Loucy (cell line): ENCODE measurements at regions not wholly inside any gene's neighbourhood (a gene's known extent, or its start where the extent isn't known, plus 50 kb on each side); places are given as distances from the start of the nearest gene placed in this dataset.

ENCODE experiments used
- H2AFZ ChIP-seq: fragments of 200-600 bp; sonication (generic); 2 replicates; pipeline ENCODE4 v1.6.0; 2016; ENCODE audit warnings: antibody characterized with exemption, mild to moderate bottlenecking, low read length, moderate library complexity
- H3F3A ChIP-seq: fragments of 200-600 bp; 2 replicates; pipeline ENCODE4 v1.6.0; 2016; ENCODE audit warnings: antibody characterized with exemption, low read depth, mild to moderate bottlenecking
- H3K27me3 ChIP-seq: fragments of 200-600 bp; sonication (generic); 2 replicates; pipeline ENCODE4 v1.6.1; 2014; ENCODE audit warnings: low read length, mild to moderate bottlenecking; ENCODE audit not compliant: insufficient read depth, poor library complexity, severe bottlenecking
- H3K36me3 ChIP-seq: fragments of 200-600 bp; sonication (generic); 2 replicates; pipeline ENCODE4 v1.6.1; 2016; ENCODE audit warnings: low read length; ENCODE audit not compliant: insufficient read depth
- H3K4me1 ChIP-seq: fragments of 200-600 bp; sonication (generic); 2 replicates; pipeline ENCODE4 v1.5.1; 2014; ENCODE audit warnings: low read length, mild to moderate bottlenecking; ENCODE audit not compliant: insufficient read depth, poor library complexity, severe bottlenecking
- H3K4me2 ChIP-seq: fragments of 200-600 bp; sonication (generic); 2 replicates; pipeline ENCODE4 v1.6.0; 2014; ENCODE audit warnings: antibody characterized with exemption, low read length, low read depth, mild to moderate bottlenecking; ENCODE audit not compliant: poor library complexity, severe bottlenecking
- H3K4me3 ChIP-seq: fragments of 200-600 bp; sonication (generic); 2 replicates; pipeline ENCODE4 v1.5.1; 2014; ENCODE audit warnings: low read length, mild to moderate bottlenecking, mixed read lengths; ENCODE audit not compliant: poor library complexity, severe bottlenecking
- H3K79me2 ChIP-seq: fragments of 200-600 bp; sonication (generic); 2 replicates; pipeline ENCODE4 v1.6.1; 2014; ENCODE audit warnings: low read length; ENCODE audit not compliant: insufficient read depth
- H3K9ac ChIP-seq: fragments of 200-600 bp; sonication (generic); 2 replicates; pipeline ENCODE4 v1.6.0; 2014; ENCODE audit warnings: mild to moderate bottlenecking, low read depth, low read length, moderate library complexity; ENCODE audit not compliant: poor library complexity, severe bottlenecking
- H3K9me2 ChIP-seq: fragments of 200-600 bp; sonication (generic); replicated peaks from 2 replicates; pipeline ENCODE4 v1.6.1; 2016; ENCODE audit warnings: low read depth, low read length, mixed read lengths
- H3K9me3 ChIP-seq: fragments of 200-600 bp; sonication (generic); 2 replicates; pipeline ENCODE4 v1.6.1; 2014; ENCODE audit warnings: mild to moderate bottlenecking, antibody characterized with exemption, low read length, low read depth; ENCODE audit not compliant: insufficient read depth
- H4K20me1 ChIP-seq: fragments of 200-600 bp; sonication (generic); 2 replicates; pipeline ENCODE4 v1.6.0; 2014; ENCODE audit warnings: antibody characterized with exemption, low read length, mild to moderate bottlenecking; ENCODE audit not compliant: insufficient read depth, poor library complexity, severe bottlenecking
- CTCF ChIP-seq: fragments of 200-600 bp; sonication (generic); conservative IDR thresholded peaks from 2 replicates; pipeline ENCODE4 v1.5.1; 2014; ENCODE audit warnings: mild to moderate bottlenecking, antibody characterized with exemption, low read length
- EZH2phosphoT487 ChIP-seq: fragments of 200-600 bp; IDR thresholded peaks from 2 replicates; pipeline ENCODE4 v1.6.1; 2018; ENCODE audit warnings: antibody characterized with exemption, mild to moderate bottlenecking, moderate library complexity, borderline replicate concordance

GRCh38 chr11:80383655-80384054, 942.8 kb upstream of the TENM4 start:
- Histone ChIP-seq H3K36me3 (no peaks in the 10 kb centered on the region), H3K9me2 (no peaks in the 10 kb centered on the region), H3K9ac (no peak overlapping the region), H3K4me3 (no peak overlapping the region), H3K9me3 (no peaks in the 10 kb centered on the region), H3K27me3 (no peaks in the 10 kb centered on the region), H4K20me1 (no peaks in the 10 kb centered on the region), H3K4me1 (no peaks in the 10 kb centered on the region), H2AFZ (no peak overlapping the region), H3K4me2 (no peak overlapping the region), H3K79me2 (no peaks in the 10 kb centered on the region), H3F3A (no peaks in the 10 kb centered on the region)
- TF ChIP-seq CTCF (no peak), EZH2phosphoT487 (no peak)

GRCh38 chr11:80379620-80380278, 938.9 kb upstream of the TENM4 start:
- Histone ChIP-seq H3K79me2 (no peaks in the 10 kb centered on the region), H3K4me1 (no peaks in the 10 kb centered on the region), H3K9me2 (no peaks in the 10 kb centered on the region), H3K9ac (no peak overlapping the region), H3K27me3 (no peaks in the 10 kb centered on the region), H4K20me1 (no peaks in the 10 kb centered on the region), H2AFZ (no peak overlapping the region), H3F3A (no peaks in the 10 kb centered on the region), H3K4me2 (no peak overlapping the region), H3K9me3 (no peaks in the 10 kb centered on the region), H3K36me3 (no peaks in the 10 kb centered on the region), H3K4me3 (no peak overlapping the region)
- TF ChIP-seq CTCF = no peak
- no peak for TF ChIP-seq EZH2phosphoT487

GRCh38 chr11:80371931-80372330, 931.1 kb upstream of the TENM4 start:
- no peaks in the 10 kb centered on the region for H4K20me1 ChIP-seq
- H2AFZ ChIP-seq = no peak overlapping the region
- H3K79me2 ChIP-seq = no peaks in the 10 kb centered on the region
- H3K4me2 ChIP-seq = no peak overlapping the region
- H3F3A ChIP-seq = no peaks in the 10 kb centered on the region
- H3K9me2 ChIP-seq = no peaks in the 10 kb centered on the region
- no peaks in the 10 kb centered on the region for H3K36me3 ChIP-seq
- no peaks in the 10 kb centered on the region for H3K4me1 ChIP-seq
- no peaks in the 10 kb centered on the region for H3K27me3 ChIP-seq
- no peak overlapping the region for H3K9ac ChIP-seq
- H3K9me3 ChIP-seq = no peaks in the 10 kb centered on the region
- TF ChIP-seq CTCF (no peak), EZH2phosphoT487 (no peak)
- no peak overlapping the region for H3K4me3 ChIP-seq
